ENCODE measurements at regions not wholly inside any gene's neighbourhood (a gene's known extent, or its start where the extent isn't known, plus 50 kb on each side); places are given as distances from the start of the nearest gene placed in this dataset.

GRCh38 chr6:84362193-84362821 is 134.9 kb upstream of the CEP162 start:
- no peak overlapping the region for H3K27ac Mint-ChIP-seq
- H3K27me3 Mint-ChIP-seq, result no peaks in the 10 kb centered on the region
- H3K4me3 Mint-ChIP-seq, result no peak overlapping the region
- H3K9me3 Mint-ChIP-seq, result peaks cover 4% of the 10 kb centered on the region
- H3K36me3 Mint-ChIP-seq (ENCODE audit: low read depth), result no peaks in the 10 kb centered on the region
- ATAC-seq (replicated peaks), result no peak
- no peaks in the 10 kb centered on the region for H3K4me1 Mint-ChIP-seq

GRCh38 chr6:84361372-84362192 is 134.1 kb upstream of the CEP162 start:
- Mint-ChIP-seq H3K4me1 (no peaks in the 10 kb centered on the region), H3K4me3 (no peak overlapping the region), H3K9me3 (peaks cover 4% of the 10 kb centered on the region), H3K27ac (no peak overlapping the region), H3K36me3 (ENCODE audit: low read depth) (no peaks in the 10 kb centered on the region), H3K27me3 (peaks cover 3% of the 10 kb centered on the region)
- ATAC-seq (replicated peaks), result no peak

- Mint-ChIP-seq H3K27me3 (peaks cover 3% of the 10 kb centered on the region), H3K27ac (no peak overlapping the region), H3K36me3 (ENCODE audit: low read depth) (no peaks in the 10 kb centered on the region), H3K4me3 (no peak overlapping the region), H3K4me1 (no peaks in the 10 kb centered on the region), H3K9me3 (peaks cover 4% of the 10 kb centered on the region)
- no peak for ATAC-seq (replicated peaks)
Measured at GRCh38 chr6:84360039-84360438, 132.6 kb upstream of the CEP162 start.

GRCh38 chr6:84358581-84358980 is 131.1 kb upstream of the CEP162 start:
- no peaks in the 10 kb centered on the region for H3K4me1 Mint-ChIP-seq
- no peaks in the 10 kb centered on the region for H3K36me3 Mint-ChIP-seq (ENCODE audit: low read depth)
- H3K4me3 Mint-ChIP-seq, result no peak overlapping the region
- peaks cover 4% of the 10 kb centered on the region for H3K9me3 Mint-ChIP-seq
- H3K27me3 Mint-ChIP-seq, result peaks cover 3% of the 10 kb centered on the region
- no peak for ATAC-seq (replicated peaks)
- H3K27ac Mint-ChIP-seq, result no peak overlapping the region

GRCh38 chr6:84357631-84358030 is 130.2 kb upstream of the CEP162 start:
- Mint-ChIP-seq H3K27me3 (peaks cover 3% of the 10 kb centered on the region), H3K4me1 (no peaks in the 10 kb centered on the region)
- no peak for ATAC-seq (replicated peaks)

GRCh38 chr6:84356907-84357306 is 129.5 kb upstream of the CEP162 start:
- peaks cover 4% of the 10 kb centered on the region for H3K9me3 Mint-ChIP-seq
- no peaks in the 10 kb centered on the region for H3K36me3 Mint-ChIP-seq (ENCODE audit: low read depth)
- no peaks in the 10 kb centered on the region for H3K4me1 Mint-ChIP-seq
- H3K27ac Mint-ChIP-seq, result no peak overlapping the region
- no peak overlapping the region for H3K4me3 Mint-ChIP-seq
- ATAC-seq (replicated peaks), result no peak
- peaks cover 3% of the 10 kb centered on the region for H3K27me3 Mint-ChIP-seq

More at GRCh38 chr6:84357631-84358030, 130.2 kb upstream of the CEP162 start:
- Mint-ChIP-seq H3K36me3 (ENCODE audit: low read depth) (no peaks in the 10 kb centered on the region), H3K27ac (no peak overlapping the region), H3K9me3 (peaks cover 4% of the 10 kb centered on the region), H3K4me3 (no peak overlapping the region)

GRCh38 chr6:84353459-84354423 is 126.3 kb upstream of the CEP162 start:
- no peak overlapping the region for H3K27ac Mint-ChIP-seq
- no peaks in the 10 kb centered on the region for H3K4me1 Mint-ChIP-seq
- H3K36me3 Mint-ChIP-seq (ENCODE audit: low read depth), result no peaks in the 10 kb centered on the region
- H3K9me3 Mint-ChIP-seq, result peaks cover 4% of the 10 kb centered on the region
- peaks cover 3% of the 10 kb centered on the region for H3K27me3 Mint-ChIP-seq
- H3K4me3 Mint-ChIP-seq, result no peak overlapping the region
- ATAC-seq (replicated peaks), result no peak

- Mint-ChIP-seq H3K9me3 (no peaks in the 10 kb centered on the region), H3K27ac (no peak overlapping the region), H3K4me3 (no peak overlapping the region), H3K27me3 (no peaks in the 10 kb centered on the region), H3K4me1 (no peaks in the 10 kb centered on the region), H3K36me3 (ENCODE audit: low read depth) (no peaks in the 10 kb centered on the region)
- no peak for ATAC-seq (replicated peaks)
Measured at GRCh38 chr6:84350397-84350796, 123.0 kb upstream of the CEP162 start.

GRCh38 chr6:84349542-84349941 is 122.1 kb upstream of the CEP162 start:
- H3K36me3 Mint-ChIP-seq (ENCODE audit: low read depth), result no peaks in the 10 kb centered on the region
- H3K27me3 Mint-ChIP-seq, result no peaks in the 10 kb centered on the region
- no peak overlapping the region for H3K27ac Mint-ChIP-seq
- H3K4me3 Mint-ChIP-seq, result no peak overlapping the region
- H3K9me3 Mint-ChIP-seq, result no peaks in the 10 kb centered on the region
- H3K4me1 Mint-ChIP-seq, result no peaks in the 10 kb centered on the region
- ATAC-seq (replicated peaks), result no peak

- no peak for ATAC-seq (replicated peaks)
- H3K4me1 Mint-ChIP-seq, result no peaks in the 10 kb centered on the region
- H3K9me3 Mint-ChIP-seq, result no peaks in the 10 kb centered on the region
- no peaks in the 10 kb centered on the region for H3K36me3 Mint-ChIP-seq (ENCODE audit: low read depth)
- H3K27ac Mint-ChIP-seq, result no peak overlapping the region
- no peaks in the 10 kb centered on the region for H3K27me3 Mint-ChIP-seq
- H3K4me3 Mint-ChIP-seq, result no peak overlapping the region
Measured at GRCh38 chr6:84348801-84349200, 121.4 kb upstream of the CEP162 start.

- no peak for ATAC-seq (replicated peaks)
- Mint-ChIP-seq H3K27me3 (no peaks in the 10 kb centered on the region), H3K9me3 (peaks cover under 1% of the 10 kb centered on the region), H3K27ac (no peak overlapping the region), H3K4me3 (no peak overlapping the region), H3K36me3 (ENCODE audit: low read depth) (no peaks in the 10 kb centered on the region), H3K4me1 (no peaks in the 10 kb centered on the region)
Measured at GRCh38 chr6:84346372-84346771, 118.9 kb upstream of the CEP162 start.

- peaks cover 3% of the 10 kb centered on the region for H3K9me3 Mint-ChIP-seq
- H3K27ac Mint-ChIP-seq, result no peak overlapping the region
- ATAC-seq (replicated peaks), result no peak
- H3K36me3 Mint-ChIP-seq (ENCODE audit: low read depth), result no peaks in the 10 kb centered on the region
- no peak overlapping the region for H3K4me3 Mint-ChIP-seq
- no peaks in the 10 kb centered on the region for H3K4me1 Mint-ChIP-seq
- no peaks in the 10 kb centered on the region for H3K27me3 Mint-ChIP-seq
Measured at GRCh38 chr6:84344005-84344404, 116.6 kb upstream of the CEP162 start.

- Mint-ChIP-seq H3K4me1 (no peaks in the 10 kb centered on the region), H3K4me3 (no peak overlapping the region), H3K27ac (no peak overlapping the region), H3K27me3 (peaks cover 3% of the 10 kb centered on the region), H3K9me3 (peaks cover 17% of the 10 kb centered on the region), H3K36me3 (ENCODE audit: low read depth) (no peaks in the 10 kb centered on the region)
- ATAC-seq (replicated peaks), result no peak
Measured at GRCh38 chr6:84340422-84340821, 113.0 kb upstream of the CEP162 start.

GRCh38 chr6:84333842-84334241 is 106.4 kb upstream of the CEP162 start:
- H3K4me1 Mint-ChIP-seq, result no peaks in the 10 kb centered on the region
- H3K27ac Mint-ChIP-seq, result no peak overlapping the region
- H3K27me3 Mint-ChIP-seq, result peaks cover 3% of the 10 kb centered on the region
- no peaks in the 10 kb centered on the region for H3K36me3 Mint-ChIP-seq (ENCODE audit: low read depth)
- H3K4me3 Mint-ChIP-seq, result no peak overlapping the region
- H3K9me3 Mint-ChIP-seq, result peaks cover 15% of the 10 kb centered on the region
- no peak for ATAC-seq (replicated peaks)

All from activated T-helper 17 cell treated with anti-CD3 and anti-CD28 coated beads, Interleukin-2, amount 50 U/mL, for 72 hours (primary cell).